Fibroblast of lung (primary cell): ENCODE measurements at regions not wholly inside any gene's neighbourhood (a gene's known extent, or its start where the extent isn't known, plus 50 kb on each side); places are given as distances from the start of the nearest gene placed in this dataset.

Experiments
- EZH2 ChIP-seq: IDR thresholded peaks from 2 replicates; pipeline ENCODE4 v1.5.1; 2012; ENCODE audit warnings: low read length, control low read depth, mild to moderate bottlenecking; ENCODE audit errors: missing control alignments
- TF ChIP-seq, protein P1 (sequence below), 2 donors: IDR thresholded peaks in 1 of 2; conservative IDR thresholded peaks in 1 of 2; 1 replicate in 1 of 2; 2 replicates in 1 of 2; pipeline ENCODE4 v1.5.1; 2011 to 2012; ENCODE audit warnings: low read length in 2 of 2, control low read depth in 1 of 2, inconsistent platforms in 1 of 2, low read depth in 1 of 2, mild to moderate bottlenecking in 1 of 2

GRCh38 chr6:45717715-45718114, 297.9 kb downstream of the CLIC5 start:
- TF ChIP-seq, protein P1, sequence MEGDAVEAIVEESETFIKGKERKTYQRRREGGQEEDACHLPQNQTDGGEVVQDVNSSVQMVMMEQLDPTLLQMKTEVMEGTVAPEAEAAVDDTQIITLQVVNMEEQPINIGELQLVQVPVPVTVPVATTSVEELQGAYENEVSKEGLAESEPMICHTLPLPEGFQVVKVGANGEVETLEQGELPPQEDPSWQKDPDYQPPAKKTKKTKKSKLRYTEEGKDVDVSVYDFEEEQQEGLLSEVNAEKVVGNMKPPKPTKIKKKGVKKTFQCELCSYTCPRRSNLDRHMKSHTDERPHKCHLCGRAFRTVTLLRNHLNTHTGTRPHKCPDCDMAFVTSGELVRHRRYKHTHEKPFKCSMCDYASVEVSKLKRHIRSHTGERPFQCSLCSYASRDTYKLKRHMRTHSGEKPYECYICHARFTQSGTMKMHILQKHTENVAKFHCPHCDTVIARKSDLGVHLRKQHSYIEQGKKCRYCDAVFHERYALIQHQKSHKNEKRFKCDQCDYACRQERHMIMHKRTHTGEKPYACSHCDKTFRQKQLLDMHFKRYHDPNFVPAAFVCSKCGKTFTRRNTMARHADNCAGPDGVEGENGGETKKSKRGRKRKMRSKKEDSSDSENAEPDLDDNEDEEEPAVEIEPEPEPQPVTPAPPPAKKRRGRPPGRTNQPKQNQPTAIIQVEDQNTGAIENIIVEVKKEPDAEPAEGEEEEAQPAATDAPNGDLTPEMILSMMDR (conservative IDR thresholded peaks at IDR 0.05 in 1 of 2, IDR thresholded peaks at IDR 0.05 in 1 of 2; ENCODE audit: low read depth in 1 of 2, low read length in 2 of 2) = no peak
- TF ChIP-seq EZH2 = no peak
